ENCODE measurements at regions not wholly inside any gene's neighbourhood (a gene's known extent, or its start where the extent isn't known, plus 50 kb on each side); places are given as distances from the start of the nearest gene placed in this dataset.

GRCh38 chr14:86521843-86522242 lies 991.9 kb downstream of the FLRT2 start:
- Histone ChIP-seq H3K4me3 (no peak overlapping the region), H3K9me3 (no peaks in the 10 kb centered on the region), H3K4me1 (no peaks in the 10 kb centered on the region), H3K27me3 (no peaks in the 10 kb centered on the region), H3K27ac (replicated peaks in 1 of 4) (no peak overlapping the region), H3K36me3 (no peaks in the 10 kb centered on the region)
- DNase-seq (ENCODE audit: extremely low spot score), result no peak
- intact Hi-C loops (cut with DNase I), result no loop called here
- WGBS, result 50% methylated on average over 1 of the region's 1 CpG
- no peak for TF ChIP-seq EP300 (IDR thresholded peaks at IDR 0.05)
- no peak for TF ChIP-seq POLR2AphosphoS5 (IDR thresholded peaks at IDR 0.05)
- no peak for TF ChIP-seq CTCF (IDR thresholded peaks at IDR 0.05)
- no peak for TF ChIP-seq POLR2A (IDR thresholded peaks at IDR 0.05; ENCODE audit: low read depth)

GRCh38 chr14:86521031-86521730 lies 991.2 kb downstream of the FLRT2 start:
- H3K27me3 ChIP-seq, result no peaks in the 10 kb centered on the region
- no peak for TF ChIP-seq EP300 (IDR thresholded peaks at IDR 0.05)
- no peak for TF ChIP-seq POLR2AphosphoS5 (IDR thresholded peaks at IDR 0.05)
- no peak for TF ChIP-seq CTCF (IDR thresholded peaks at IDR 0.05)
- TF ChIP-seq POLR2A (IDR thresholded peaks at IDR 0.05; ENCODE audit: low read depth), result no peak
- DNase-seq (ENCODE audit: extremely low spot score), result no peak
- 76% methylated on average over 6 of the region's 6 CpGs for WGBS
- H3K36me3 ChIP-seq, result no peaks in the 10 kb centered on the region
- H3K27ac ChIP-seq (replicated peaks in 1 of 4), result no peak overlapping the region
- intact Hi-C loops (cut with DNase I), result no loop called here
- H3K9me3 ChIP-seq, result no peaks in the 10 kb centered on the region
- H3K4me1 ChIP-seq, result no peaks in the 10 kb centered on the region
- H3K4me3 ChIP-seq, result no peak overlapping the region

GRCh38 chr14:86518298-86518697 lies 988.4 kb downstream of the FLRT2 start:
- no peak for TF ChIP-seq EP300 (IDR thresholded peaks at IDR 0.05)
- TF ChIP-seq POLR2A (IDR thresholded peaks at IDR 0.05; ENCODE audit: low read depth), result no peak
- no peak for TF ChIP-seq CTCF (IDR thresholded peaks at IDR 0.05)
- H3K4me1 ChIP-seq, result no peaks in the 10 kb centered on the region

GRCh38 chr14:86515195-86515594 lies 985.3 kb downstream of the FLRT2 start:
- Histone ChIP-seq H3K4me3 (no peak overlapping the region), H3K4me1 (no peaks in the 10 kb centered on the region), H3K27ac (replicated peaks in 1 of 4) (no peak overlapping the region), H3K27me3 (no peaks in the 10 kb centered on the region), H3K36me3 (no peaks in the 10 kb centered on the region), H3K9me3 (no peaks in the 10 kb centered on the region)
- no peak for DNase-seq (ENCODE audit: extremely low spot score)
- intact Hi-C loops (cut with DNase I), result no loop called here
- TF ChIP-seq POLR2A (IDR thresholded peaks at IDR 0.05; ENCODE audit: low read depth) (no peak), POLR2AphosphoS5 (IDR thresholded peaks at IDR 0.05) (no peak), CTCF (IDR thresholded peaks at IDR 0.05) (no peak), EP300 (IDR thresholded peaks at IDR 0.05) (no peak)
- 87% methylated on average over 2 of the region's 2 CpGs for WGBS

More at GRCh38 chr14:86518298-86518697, 988.4 kb downstream of the FLRT2 start:
- DNase-seq (ENCODE audit: extremely low spot score), result no peak
- H3K27ac ChIP-seq (replicated peaks in 1 of 4), result no peak overlapping the region
- WGBS, result 35% methylated on average over 2 of the region's 2 CpGs
- no peaks in the 10 kb centered on the region for H3K36me3 ChIP-seq
- H3K4me3 ChIP-seq, result no peak overlapping the region
- intact Hi-C loops (cut with DNase I), result no loop called here
- no peaks in the 10 kb centered on the region for H3K9me3 ChIP-seq
- H3K27me3 ChIP-seq, result no peaks in the 10 kb centered on the region

- TF ChIP-seq CTCF (IDR thresholded peaks at IDR 0.05), result no peak
- no peak for TF ChIP-seq POLR2AphosphoS5 (IDR thresholded peaks at IDR 0.05)
- no peak for TF ChIP-seq EP300 (IDR thresholded peaks at IDR 0.05)
- TF ChIP-seq POLR2A (IDR thresholded peaks at IDR 0.05; ENCODE audit: low read depth), result no peak
- DNase-seq (ENCODE audit: extremely low spot score), result no peak
- intact Hi-C loops (cut with DNase I), result no loop called here
- Histone ChIP-seq H3K4me3 (no peak overlapping the region), H3K27ac (replicated peaks in 1 of 4) (no peak overlapping the region), H3K9me3 (no peaks in the 10 kb centered on the region), H3K36me3 (no peaks in the 10 kb centered on the region), H3K4me1 (no peaks in the 10 kb centered on the region), H3K27me3 (no peaks in the 10 kb centered on the region)
- 74% methylated on average over 3 of the region's 3 CpGs for WGBS
Observed at GRCh38 chr14:86513564-86513963, 983.6 kb downstream of the FLRT2 start.
